ENCODE measurements at regions not wholly inside any gene's neighbourhood (a gene's known extent, or its start where the extent isn't known, plus 50 kb on each side); places are given as distances from the start of the nearest gene placed in this dataset.

GRCh38 chr4:62627671-62628070, 1427.5 kb downstream of the ADGRL3 start:
- H3K9me3 ChIP-seq (ENCODE audit: severe bottlenecking) = no peaks in the 10 kb centered on the region
- H3K27me3 ChIP-seq (ENCODE audit: insufficient read depth, low read depth, severe bottlenecking) = no peaks in the 10 kb centered on the region
- no peak for TF ChIP-seq CTCF (IDR thresholded peaks at IDR 0.05; ENCODE audit: low read depth, low read length)
- no peaks in the 10 kb centered on the region for H3K36me3 ChIP-seq
- no peak overlapping the region for H3K27ac ChIP-seq
- no peak overlapping the region for H3K4me3 ChIP-seq (ENCODE audit: low read depth, low read length)
- no peak for DNase-seq

- no peak for DNase-seq
- Histone ChIP-seq H3K27ac (no peak overlapping the region), H3K9me3 (ENCODE audit: severe bottlenecking) (no peaks in the 10 kb centered on the region), H3K27me3 (ENCODE audit: insufficient read depth, low read depth, severe bottlenecking) (no peaks in the 10 kb centered on the region), H3K4me3 (ENCODE audit: low read depth, low read length) (no peak overlapping the region), H3K36me3 (no peaks in the 10 kb centered on the region)
- no peak for TF ChIP-seq CTCF (IDR thresholded peaks at IDR 0.05; ENCODE audit: low read depth, low read length)
Observed at GRCh38 chr4:62627141-62627540, 1427.0 kb downstream of the ADGRL3 start.

GRCh38 chr4:62622089-62622488, 1422.0 kb downstream of the ADGRL3 start:
- TF ChIP-seq CTCF (IDR thresholded peaks at IDR 0.05; ENCODE audit: low read depth, low read length) = no peak
- no peak for DNase-seq
- H3K4me3 ChIP-seq (ENCODE audit: low read depth, low read length) = no peak overlapping the region
- no peaks in the 10 kb centered on the region for H3K27me3 ChIP-seq (ENCODE audit: insufficient read depth, low read depth, severe bottlenecking)
- H3K9me3 ChIP-seq (ENCODE audit: severe bottlenecking) = no peaks in the 10 kb centered on the region
- H3K36me3 ChIP-seq = no peaks in the 10 kb centered on the region
- no peak overlapping the region for H3K27ac ChIP-seq

- no peak overlapping the region for H3K27ac ChIP-seq
- DNase-seq = no peak
- no peaks in the 10 kb centered on the region for H3K9me3 ChIP-seq (ENCODE audit: severe bottlenecking)
- H3K36me3 ChIP-seq = no peaks in the 10 kb centered on the region
- H3K4me3 ChIP-seq (ENCODE audit: low read depth, low read length) = no peak overlapping the region
- TF ChIP-seq CTCF (IDR thresholded peaks at IDR 0.05; ENCODE audit: low read depth, low read length) = no peak
- H3K27me3 ChIP-seq (ENCODE audit: insufficient read depth, low read depth, severe bottlenecking) = no peaks in the 10 kb centered on the region
Observed at GRCh38 chr4:62619971-62620370, 1419.8 kb downstream of the ADGRL3 start.

- Histone ChIP-seq H3K4me3 (ENCODE audit: low read depth, low read length) (no peak overlapping the region), H3K36me3 (no peaks in the 10 kb centered on the region), H3K9me3 (ENCODE audit: severe bottlenecking) (no peaks in the 10 kb centered on the region), H3K27ac (no peak overlapping the region), H3K27me3 (ENCODE audit: insufficient read depth, low read depth, severe bottlenecking) (no peaks in the 10 kb centered on the region)
- no peak for DNase-seq
- no peak for TF ChIP-seq CTCF (IDR thresholded peaks at IDR 0.05; ENCODE audit: low read depth, low read length)
Observed at GRCh38 chr4:62618042-62618441, 1417.9 kb downstream of the ADGRL3 start.

GRCh38 chr4:62601737-62602136, 1401.6 kb downstream of the ADGRL3 start:
- H3K27ac ChIP-seq = no peak overlapping the region
- no peaks in the 10 kb centered on the region for H3K27me3 ChIP-seq (ENCODE audit: insufficient read depth, low read depth, severe bottlenecking)
- no peak overlapping the region for H3K4me3 ChIP-seq (ENCODE audit: low read depth, low read length)
- no peaks in the 10 kb centered on the region for H3K36me3 ChIP-seq
- no peak for DNase-seq
- no peak for TF ChIP-seq CTCF (IDR thresholded peaks at IDR 0.05; ENCODE audit: low read depth, low read length)
- no peaks in the 10 kb centered on the region for H3K9me3 ChIP-seq (ENCODE audit: severe bottlenecking)
